ENCODE measurements at regions not wholly inside any gene's neighbourhood (a gene's known extent, or its start where the extent isn't known, plus 50 kb on each side); places are given as distances from the start of the nearest gene placed in this dataset.

DNA sequence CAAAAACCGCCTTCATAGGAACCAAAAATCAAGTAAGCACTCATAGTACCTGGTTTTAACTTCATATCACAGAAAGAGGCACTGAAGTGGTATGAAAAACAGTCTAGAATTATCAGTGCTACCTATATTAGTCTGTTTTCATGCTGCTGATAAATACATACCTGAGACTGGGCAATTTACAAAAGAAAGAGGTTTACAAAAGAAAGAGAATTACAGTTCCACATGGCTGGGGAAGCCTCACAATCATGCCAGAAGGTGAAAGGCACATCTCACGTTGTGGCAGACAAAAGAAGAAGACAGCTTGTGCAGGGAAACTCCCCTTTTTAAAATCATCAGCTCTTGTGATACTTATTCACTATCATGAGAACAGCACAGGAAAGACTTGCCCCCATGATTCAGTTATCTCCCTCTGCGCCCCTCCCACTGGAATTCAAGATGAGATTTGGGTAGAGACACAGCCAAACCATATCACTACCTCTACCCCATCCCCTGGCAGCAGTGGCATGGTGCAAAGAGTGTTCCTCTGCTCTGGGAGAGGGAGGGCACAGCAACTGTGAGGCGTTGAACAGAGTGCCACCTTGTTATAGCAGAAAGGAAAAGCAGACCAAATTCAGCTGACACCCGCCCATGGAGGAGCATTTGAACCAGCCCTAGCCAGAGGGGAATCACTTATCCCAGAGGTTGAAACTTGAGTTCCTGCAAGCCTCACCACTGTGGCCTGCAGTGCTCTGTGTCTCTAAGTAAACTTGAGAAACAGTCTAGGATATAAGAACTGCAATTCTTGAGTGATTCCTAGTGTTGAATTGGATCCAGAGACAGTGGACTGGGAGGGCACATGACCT lies 61.9 kb upstream of the PTPRZ1 start:
- DNase-seq (ENCODE audit: low read depth) = no peak

GRCh38 chr7:121807078-121807477 lies 65.9 kb upstream of the PTPRZ1 start:
- DNase-seq (ENCODE audit: low read depth) = no peak

DNA sequence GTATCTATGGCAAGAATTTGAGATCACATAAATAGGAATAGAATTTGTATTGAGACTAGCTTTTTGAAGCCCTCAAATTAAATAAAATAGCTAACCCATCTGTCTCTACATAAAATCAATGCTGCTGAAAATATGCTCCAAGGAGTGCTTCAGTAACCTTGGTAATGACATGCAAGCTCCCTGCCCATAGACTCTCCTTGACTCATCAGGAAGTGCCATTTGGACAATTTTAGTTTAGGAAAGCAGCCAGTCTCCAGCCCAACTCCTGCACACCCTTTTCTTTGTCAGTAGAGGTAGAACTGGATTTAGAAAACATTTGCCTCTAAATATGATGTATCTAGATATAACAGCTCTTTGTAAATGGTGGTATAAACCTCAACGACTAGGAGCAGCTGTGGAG lies 69.9 kb upstream of the PTPRZ1 start:
- no peak for DNase-seq (ENCODE audit: low read depth)

DNA sequence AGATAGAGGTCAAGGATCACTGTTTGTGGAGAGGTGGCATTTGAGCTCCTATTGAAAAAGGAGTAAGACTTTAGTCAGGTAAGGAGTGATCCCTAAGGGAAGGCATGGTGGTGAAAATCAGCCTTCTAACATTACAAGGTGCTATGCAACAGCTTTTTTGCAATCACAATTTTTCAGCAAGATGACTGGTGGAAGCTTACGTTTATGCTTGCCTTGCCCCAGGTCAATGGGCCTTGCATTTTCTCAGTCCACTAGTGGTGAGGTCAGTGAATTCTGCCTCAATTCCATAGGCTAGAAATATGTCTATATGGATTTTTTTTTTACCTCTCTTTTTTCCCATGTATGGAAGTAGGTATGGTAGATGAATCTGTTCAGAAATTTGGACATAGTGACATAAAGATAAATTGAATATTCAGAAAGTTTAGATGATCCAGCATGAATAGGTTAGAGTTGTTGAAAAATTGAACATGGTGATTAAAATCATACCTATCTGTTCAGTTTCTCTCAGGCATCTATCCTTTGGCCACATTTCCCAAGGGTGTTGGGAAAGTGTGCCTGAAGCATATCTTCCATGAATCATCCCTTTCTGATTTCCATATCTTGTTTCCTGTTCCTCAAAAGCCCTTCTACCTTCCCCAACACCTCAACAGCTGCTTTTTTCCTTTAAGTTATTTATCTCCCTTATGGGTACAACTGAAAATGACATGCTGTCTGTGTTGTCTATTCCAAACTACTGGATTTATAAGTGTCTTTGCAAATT lies 71.9 kb upstream of the PTPRZ1 start:
- DNase-seq (ENCODE audit: low read depth) = no peak

- no peak for DNase-seq (ENCODE audit: low read depth)
Observed at GRCh38 chr7:121798896-121799295, 74.1 kb upstream of the PTPRZ1 start.

GRCh38 chr7:121798453-121798840 lies 74.5 kb upstream of the PTPRZ1 start:
- DNase-seq (ENCODE audit: low read depth) = no peak

DNA sequence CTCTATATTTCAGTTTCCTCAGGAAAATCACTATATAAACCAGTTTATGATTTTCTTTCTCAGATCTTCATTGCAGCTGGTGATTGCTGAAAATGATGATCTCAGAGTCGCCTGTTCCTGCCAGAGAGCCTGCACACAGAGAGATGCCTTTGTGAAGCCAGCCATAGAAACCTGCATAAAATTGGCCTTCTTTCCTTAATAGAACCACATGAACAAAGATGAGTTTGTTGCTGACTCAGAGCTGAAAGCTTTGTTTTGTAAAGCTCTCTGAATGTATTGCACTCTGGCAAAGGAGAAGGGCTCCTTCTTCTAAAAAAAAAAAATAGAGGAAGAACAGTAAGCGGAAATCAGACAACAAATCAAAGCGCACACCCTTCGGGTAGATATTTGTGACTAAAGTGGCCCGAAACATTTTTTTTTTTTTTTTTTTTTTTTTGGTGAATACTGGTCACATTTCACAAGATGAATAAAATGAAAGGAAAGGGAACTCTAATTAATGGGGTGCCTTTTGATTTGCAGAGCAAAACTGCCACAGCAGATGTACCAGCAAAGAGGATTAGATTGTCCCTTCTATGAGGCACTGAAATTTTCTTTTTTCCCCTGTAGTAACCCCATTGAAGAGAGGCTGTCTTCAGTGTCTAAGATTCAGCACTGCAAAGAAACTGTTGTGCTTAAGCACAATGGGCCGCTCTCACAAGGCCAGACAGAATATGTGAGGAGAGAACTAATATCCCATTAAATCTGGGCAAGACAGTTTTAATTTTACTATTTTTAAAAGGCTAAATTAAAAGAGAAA lies 75.1 kb upstream of the PTPRZ1 start:
- no peak for DNase-seq (ENCODE audit: low read depth)

DNA sequence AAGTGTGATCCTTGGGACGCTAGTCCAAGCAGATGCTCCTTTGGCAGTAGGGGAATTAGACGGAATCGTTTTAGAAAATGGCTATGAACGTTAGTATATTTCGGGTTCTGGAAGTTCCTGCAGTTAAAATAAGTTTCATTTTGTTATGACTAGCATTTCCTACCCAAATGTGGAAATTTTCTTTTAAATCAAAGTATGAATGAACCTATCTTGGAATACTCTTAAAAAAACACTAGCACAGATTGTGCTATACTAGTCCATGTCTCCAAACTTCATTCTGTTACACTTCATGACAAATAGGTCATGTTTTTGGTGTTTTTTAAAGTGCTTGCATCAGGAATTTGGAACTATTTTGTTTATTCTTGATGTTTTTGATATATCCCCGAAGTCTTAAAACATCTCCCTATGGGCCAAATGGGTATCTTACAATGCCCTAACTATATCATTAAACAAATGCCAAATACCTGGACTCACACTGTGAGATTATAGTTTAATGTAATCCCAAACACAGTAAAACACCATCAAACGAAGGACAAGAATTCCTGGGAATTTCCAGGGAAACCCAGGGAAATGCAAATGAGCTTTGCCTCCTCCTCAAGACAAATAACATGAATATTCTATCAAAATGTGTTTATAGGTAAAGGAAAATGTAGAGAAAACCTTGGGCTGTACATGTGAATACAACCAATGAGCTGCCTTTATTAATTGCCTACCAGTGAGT lies 75.9 kb upstream of the PTPRZ1 start:
- no peak for DNase-seq (ENCODE audit: low read depth)

DNA sequence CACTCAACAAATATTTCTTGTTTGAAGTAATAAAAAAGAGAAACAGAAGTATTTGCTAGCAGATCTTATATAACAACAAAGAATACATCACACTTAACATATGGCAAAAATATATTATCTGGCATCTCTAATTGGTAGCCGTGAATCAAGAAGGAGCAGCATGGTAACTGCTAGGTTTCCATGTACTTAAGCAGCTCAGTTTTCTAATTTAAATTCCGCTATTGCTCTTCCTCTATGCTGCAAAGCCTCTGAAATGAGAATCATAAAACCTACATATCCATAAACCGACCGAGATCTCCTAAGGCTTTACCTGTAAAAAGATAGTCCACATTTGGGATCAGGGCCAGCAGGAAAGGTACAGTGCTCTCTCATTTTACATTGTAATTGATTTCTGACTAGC lies 76.6 kb upstream of the PTPRZ1 start:
- DNase-seq (ENCODE audit: low read depth) = no peak

DNA sequence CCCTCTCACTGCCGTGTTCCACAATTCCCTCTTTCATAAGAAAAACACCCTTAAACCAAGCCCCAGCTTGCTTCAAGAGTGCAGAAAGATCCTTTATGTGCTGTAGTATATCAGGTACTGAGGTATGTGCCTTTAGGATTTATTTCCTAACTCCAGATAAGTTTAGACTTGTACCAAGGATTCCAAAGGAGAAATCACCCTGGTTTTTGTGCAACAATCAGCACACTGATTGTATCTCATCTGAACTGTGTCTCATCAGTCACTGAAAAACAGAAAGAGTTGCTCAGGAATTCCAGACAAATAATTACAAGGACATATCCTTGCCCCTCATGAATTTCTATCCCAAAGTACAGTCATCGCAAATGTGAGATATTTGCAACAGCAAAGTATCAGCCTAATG lies 77.2 kb upstream of the PTPRZ1 start:
- no peak for DNase-seq (ENCODE audit: low read depth)

- no peak for DNase-seq (ENCODE audit: low read depth)
Observed at GRCh38 chr7:121793716-121794115, 79.2 kb upstream of the PTPRZ1 start.

GRCh38 chr7:121777672-121778071 lies 95.3 kb upstream of the PTPRZ1 start:
- DNase-seq (ENCODE audit: low read depth) = no peak

DNA sequence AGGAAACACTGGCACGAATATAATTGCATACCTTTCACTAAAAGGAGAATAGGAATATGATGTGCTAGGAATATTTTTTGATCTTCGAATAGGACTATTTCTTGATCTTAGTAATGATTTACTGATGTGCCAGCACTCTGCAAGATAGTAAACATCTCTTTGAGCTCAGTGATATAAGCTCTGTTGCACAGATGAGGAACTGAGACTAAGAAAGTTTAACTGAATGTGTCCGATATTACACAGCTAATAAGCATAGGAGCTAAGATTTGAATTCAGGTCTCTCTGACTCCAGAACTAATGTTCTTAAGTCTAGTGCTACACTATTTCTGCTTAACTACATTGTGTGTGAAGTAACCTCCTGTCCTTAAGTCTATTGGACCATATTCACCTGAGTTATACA lies 98.4 kb upstream of the PTPRZ1 start:
- no peak for DNase-seq (ENCODE audit: low read depth)

DNA sequence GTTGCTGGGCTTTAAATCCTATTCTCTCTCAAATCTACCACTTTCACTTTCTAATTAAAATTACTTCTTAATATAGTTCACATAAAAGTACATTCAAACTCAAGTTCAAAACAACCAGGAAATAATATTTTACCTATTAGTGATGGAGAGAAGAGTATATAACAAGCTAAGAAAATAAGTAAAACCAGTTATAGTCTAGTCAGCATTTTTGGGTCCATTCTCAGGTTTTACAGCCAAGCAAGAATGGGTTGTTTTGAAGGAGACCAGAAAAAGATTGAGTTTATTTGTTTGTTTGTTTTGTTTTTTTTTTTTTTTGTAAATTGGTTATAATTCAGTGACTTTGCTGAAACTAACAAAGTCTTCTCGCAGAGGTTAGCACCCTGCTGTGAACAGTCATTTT lies 106.3 kb upstream of the PTPRZ1 start:
- DNase-seq (ENCODE audit: low read depth) = no peak

GRCh38 chr7:121761399-121761798 lies 111.6 kb upstream of the PTPRZ1 start:
- no peak for DNase-seq (ENCODE audit: low read depth)

DNA sequence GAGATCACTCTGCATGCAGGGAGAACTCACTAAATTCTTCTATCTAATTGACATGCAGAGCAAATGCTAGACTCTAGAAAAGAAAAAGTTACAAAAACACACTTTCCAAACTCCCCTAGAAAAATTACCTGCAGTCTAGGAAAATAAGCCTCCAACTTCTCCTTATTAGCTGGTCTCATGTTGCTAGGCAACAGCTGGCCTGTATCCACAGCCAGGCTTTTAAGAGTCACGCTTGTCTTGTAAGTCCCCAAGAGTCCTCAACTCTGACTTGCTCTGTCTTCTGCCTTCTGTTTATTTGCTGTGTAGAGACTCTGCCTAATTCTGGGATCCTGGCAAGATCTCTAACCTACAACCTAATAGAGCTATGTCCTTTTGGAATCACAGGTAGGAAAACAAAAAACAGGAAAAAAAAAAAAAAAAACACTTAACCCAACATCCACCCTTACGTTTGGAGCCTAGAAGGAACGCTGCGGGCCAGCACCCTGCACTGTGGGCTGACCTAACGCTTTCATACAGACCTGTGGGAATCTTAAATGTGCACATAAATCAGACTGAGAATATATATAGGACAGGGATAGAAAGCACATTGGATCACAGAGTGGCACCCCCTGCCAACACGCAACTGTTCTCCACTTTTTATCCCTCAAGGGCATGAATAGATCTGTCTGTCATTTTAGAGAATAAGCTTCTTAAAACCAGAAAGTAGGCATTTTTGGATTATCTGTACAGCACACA lies 117.0 kb upstream of the PTPRZ1 start:
- DNase-seq (ENCODE audit: low read depth) = no peak

DNA sequence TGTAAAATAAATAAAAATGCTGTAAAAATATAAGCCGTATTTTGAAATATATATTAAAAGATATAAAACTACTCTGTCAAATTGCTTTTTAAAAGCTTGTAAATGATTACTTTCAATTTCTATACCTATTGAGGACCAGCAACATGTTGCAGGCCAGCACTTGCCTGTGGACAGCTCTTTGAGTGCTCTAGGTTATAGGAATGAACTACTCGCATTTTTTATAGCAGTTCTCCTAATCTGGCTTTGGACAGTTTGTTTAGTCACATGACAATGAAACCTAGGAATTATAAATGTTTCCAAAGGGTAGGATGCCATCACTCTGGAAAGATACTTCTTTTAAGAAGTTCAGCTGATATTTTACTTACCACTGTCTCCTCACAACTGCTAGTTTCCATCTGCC lies 117.7 kb upstream of the PTPRZ1 start:
- DNase-seq (ENCODE audit: low read depth) = no peak

- DNase-seq (ENCODE audit: low read depth) = no peak
Observed at GRCh38 chr7:121753944-121754343, 119.0 kb upstream of the PTPRZ1 start.

GRCh38 chr7:121752706-121753105 lies 120.3 kb upstream of the PTPRZ1 start:
- DNase-seq (ENCODE audit: low read depth) = no peak

DNA sequence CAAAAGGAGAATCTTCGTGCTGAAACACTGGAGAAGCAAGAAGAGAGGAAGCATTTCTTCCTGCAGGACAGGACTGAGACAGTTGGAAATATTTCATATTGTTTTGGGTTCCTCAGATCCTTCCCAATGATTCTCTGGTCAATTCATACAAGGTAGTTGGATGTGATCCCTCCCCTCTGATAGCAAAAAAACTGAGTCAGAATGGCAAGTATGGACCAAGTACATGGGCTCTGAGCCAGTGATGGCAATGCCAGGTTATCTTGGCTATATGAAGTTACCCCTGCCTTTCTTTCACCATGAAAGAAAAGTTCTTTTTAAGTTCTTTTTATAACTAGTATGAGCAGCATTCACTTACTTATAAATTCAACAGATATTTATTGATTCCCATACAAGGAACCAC lies 124.4 kb upstream of the PTPRZ1 start:
- no peak for DNase-seq (ENCODE audit: low read depth)

DNA sequence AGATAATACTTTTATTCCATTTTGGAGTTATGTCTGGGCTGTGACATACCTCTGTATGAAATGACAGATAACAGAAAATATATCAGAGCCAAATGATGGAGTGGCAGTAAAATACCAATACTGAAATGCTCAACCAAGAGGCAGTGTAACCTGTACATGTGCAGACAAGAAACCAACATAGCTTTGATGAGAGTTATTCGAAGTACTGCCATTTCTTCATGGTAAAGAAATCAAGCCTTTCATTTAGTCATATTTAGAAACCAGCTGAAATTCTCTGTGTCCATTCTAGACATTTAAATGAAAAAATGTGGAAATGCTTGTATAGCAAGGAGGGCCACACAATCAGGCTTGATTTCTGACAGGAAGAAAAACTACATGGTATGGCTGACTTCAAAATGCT lies 127.1 kb upstream of the PTPRZ1 start:
- DNase-seq (ENCODE audit: low read depth) = no peak
